ENCODE measurements at regions not wholly inside any gene's neighbourhood (a gene's known extent, or its start where the extent isn't known, plus 50 kb on each side); places are given as distances from the start of the nearest gene placed in this dataset.
"Not testable (repeated sequence)": the region's sequence is repeated elsewhere in the genome, so short reads cannot be mapped to it uniquely, and the experiment has no call there.

DNA sequence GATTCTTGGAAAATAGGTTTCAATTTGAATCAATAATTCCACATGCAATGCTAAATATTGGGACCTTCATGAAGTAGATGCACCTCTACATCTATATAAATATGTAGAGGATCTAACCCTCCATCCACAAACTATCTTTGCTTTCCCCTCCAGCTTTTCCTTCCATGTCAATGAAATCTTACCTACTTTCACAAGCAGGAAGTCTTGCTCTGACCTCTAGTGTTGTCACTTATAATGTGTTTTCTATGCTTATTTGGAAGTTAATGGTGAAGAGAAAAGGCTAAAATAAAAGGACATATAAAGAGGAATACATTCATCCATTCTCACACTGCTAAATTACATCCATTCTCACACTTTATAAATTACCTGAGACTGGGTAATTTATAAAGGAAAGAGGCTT is 472.7 kb upstream of the DIAPH2 start:
- Histone ChIP-seq H3K36me3 (no peaks in the 10 kb centered on the region), H3K27ac (no peak overlapping the region), H3K4me1 (no peaks in the 10 kb centered on the region), H3K9me3 (no peaks in the 10 kb centered on the region), H3K27me3 (ENCODE audit: low read depth) (no peaks in the 10 kb centered on the region), H3K4me3 (no peak overlapping the region)
- DNase-seq (no peak), ATAC-seq (no peak)
- intact Hi-C loops (cut with DNase I) = no loop called here
- TF ChIP-seq, protein P1, sequence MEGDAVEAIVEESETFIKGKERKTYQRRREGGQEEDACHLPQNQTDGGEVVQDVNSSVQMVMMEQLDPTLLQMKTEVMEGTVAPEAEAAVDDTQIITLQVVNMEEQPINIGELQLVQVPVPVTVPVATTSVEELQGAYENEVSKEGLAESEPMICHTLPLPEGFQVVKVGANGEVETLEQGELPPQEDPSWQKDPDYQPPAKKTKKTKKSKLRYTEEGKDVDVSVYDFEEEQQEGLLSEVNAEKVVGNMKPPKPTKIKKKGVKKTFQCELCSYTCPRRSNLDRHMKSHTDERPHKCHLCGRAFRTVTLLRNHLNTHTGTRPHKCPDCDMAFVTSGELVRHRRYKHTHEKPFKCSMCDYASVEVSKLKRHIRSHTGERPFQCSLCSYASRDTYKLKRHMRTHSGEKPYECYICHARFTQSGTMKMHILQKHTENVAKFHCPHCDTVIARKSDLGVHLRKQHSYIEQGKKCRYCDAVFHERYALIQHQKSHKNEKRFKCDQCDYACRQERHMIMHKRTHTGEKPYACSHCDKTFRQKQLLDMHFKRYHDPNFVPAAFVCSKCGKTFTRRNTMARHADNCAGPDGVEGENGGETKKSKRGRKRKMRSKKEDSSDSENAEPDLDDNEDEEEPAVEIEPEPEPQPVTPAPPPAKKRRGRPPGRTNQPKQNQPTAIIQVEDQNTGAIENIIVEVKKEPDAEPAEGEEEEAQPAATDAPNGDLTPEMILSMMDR (IDR thresholded peaks at IDR 0.05) = no peak

DNA sequence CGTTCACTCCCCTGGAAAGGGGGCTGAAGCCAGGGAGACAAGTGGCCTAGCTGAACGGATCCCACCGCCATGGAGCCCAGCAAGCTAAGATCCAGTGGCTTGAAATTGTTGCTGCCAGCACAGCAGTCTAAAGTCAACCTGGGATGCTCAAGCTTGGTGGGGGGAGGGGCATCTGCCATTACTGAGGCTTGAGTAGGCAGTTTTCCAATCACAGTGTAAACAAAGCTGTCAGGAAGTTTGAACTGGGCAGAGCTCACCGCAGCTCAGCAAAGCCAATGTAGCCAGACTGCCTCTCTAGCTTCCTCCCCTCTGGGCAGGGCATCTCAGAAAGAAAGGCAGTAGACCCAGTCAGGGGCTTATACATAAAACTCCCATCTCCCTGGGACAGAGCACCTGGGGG is 470.0 kb upstream of the DIAPH2 start:
- H3K9me3 ChIP-seq; DNase-seq; H3K27me3 ChIP-seq (ENCODE audit: low read depth); ATAC-seq; H3K4me1 ChIP-seq; intact Hi-C loops (cut with DNase I); H3K36me3 ChIP-seq; H3K27ac ChIP-seq; H3K4me3 ChIP-seq: not testable (repeated sequence)

DNA sequence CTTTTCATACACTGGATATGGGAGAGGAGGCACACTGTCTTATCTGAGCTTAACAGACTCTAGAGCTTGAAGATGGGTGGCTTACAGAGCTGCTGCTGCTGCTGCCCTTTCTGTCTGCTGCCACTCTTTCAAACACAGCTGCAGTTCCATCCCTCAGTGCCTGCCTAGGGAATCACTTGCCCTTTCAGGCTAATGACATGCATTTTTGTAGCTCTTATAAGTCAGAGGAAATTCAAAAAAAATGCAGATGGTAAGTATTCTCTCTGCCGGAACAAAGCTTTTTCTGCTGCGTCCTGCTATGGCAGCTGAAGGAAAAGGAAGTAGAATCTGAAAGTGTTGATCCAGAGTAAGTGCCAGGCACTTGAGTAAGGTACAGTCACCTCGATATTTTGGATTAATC is 460.4 kb upstream of the DIAPH2 start:
- TF ChIP-seq, protein P1 (IDR thresholded peaks at IDR 0.05) = no peak
- ATAC-seq = no peak
- H3K4me3 ChIP-seq = no peak overlapping the region
- H3K36me3 ChIP-seq = no peaks in the 10 kb centered on the region
- no peaks in the 10 kb centered on the region for H3K4me1 ChIP-seq
- no peaks in the 10 kb centered on the region for H3K9me3 ChIP-seq
- intact Hi-C loops (cut with DNase I) = no loop called here
- DNase-seq = no peak
- no peaks in the 10 kb centered on the region for H3K27me3 ChIP-seq (ENCODE audit: low read depth)
- no peak overlapping the region for H3K27ac ChIP-seq

GRCh38 chrX:96244955-96245354 is 439.7 kb upstream of the DIAPH2 start:
- no peaks in the 10 kb centered on the region for H3K4me1 ChIP-seq
- TF ChIP-seq, protein P1 (IDR thresholded peaks at IDR 0.05) = no peak
- intact Hi-C loops (cut with DNase I) = no loop called here
- H3K27me3 ChIP-seq (ENCODE audit: low read depth) = no peaks in the 10 kb centered on the region
- no peak overlapping the region for H3K27ac ChIP-seq
- no peaks in the 10 kb centered on the region for H3K36me3 ChIP-seq
- H3K4me3 ChIP-seq = no peak overlapping the region
- DNase-seq = no peak
- H3K9me3 ChIP-seq = no peaks in the 10 kb centered on the region
- ATAC-seq = no peak

GRCh38 chrX:96246436-96246835 is 438.2 kb upstream of the DIAPH2 start:
- Histone ChIP-seq H3K4me3 (no peak overlapping the region), H3K27me3 (ENCODE audit: low read depth) (no peaks in the 10 kb centered on the region), H3K36me3 (no peaks in the 10 kb centered on the region), H3K27ac (no peak overlapping the region), H3K9me3 (no peaks in the 10 kb centered on the region), H3K4me1 (no peaks in the 10 kb centered on the region)
- TF ChIP-seq, protein P1 (IDR thresholded peaks at IDR 0.05) = no peak
- intact Hi-C loops (cut with DNase I) = no loop called here
- ATAC-seq = no peak
- DNase-seq = no peak
